GM19328 (cell line): ENCODE measurements at regions not wholly inside any gene's neighbourhood (a gene's known extent, or its start where the extent isn't known, plus 50 kb on each side); places are given as distances from the start of the nearest gene placed in this dataset.

Experiments used
- ATAC-seq: cut with Tn5 transposase; IDR thresholded peaks from one replicate; pipeline ENCODE4 v1.9.1; 2021; ENCODE audit warnings: mild to moderate bottlenecking, moderate library complexity; ENCODE audit not compliant: unreplicated experiment

- ATAC-seq: no peak
These were observed 76.0 kb downstream of the FAM124B start for GRCh38 chr2:224325941-224326340.

GRCh38 chr2:224324604-224325003 lies 77.3 kb downstream of the FAM124B start:
- no peak for ATAC-seq

DNA sequence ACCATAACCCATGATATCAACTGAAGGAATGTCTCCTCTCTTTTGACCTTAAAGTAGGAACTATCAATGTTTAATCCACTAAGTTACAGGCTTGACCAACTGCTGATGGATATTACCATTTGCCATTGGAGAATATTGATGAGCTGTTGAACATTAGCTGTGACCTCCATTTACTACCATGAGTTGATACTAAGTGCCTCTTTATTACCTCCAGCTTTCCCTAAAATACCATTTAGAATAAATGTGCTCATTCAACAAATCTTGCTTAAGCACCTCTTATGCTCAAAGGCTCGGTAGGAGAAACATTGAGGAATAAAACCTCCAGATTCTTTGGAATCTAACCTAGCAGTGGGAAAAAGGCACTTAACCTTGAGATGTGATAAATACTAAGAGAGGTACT lies 81.2 kb downstream of the FAM124B start:
- ATAC-seq: no peak

- ATAC-seq: no peak
These were observed 82.2 kb downstream of the FAM124B start for GRCh38 chr2:224319750-224320149.

DNA sequence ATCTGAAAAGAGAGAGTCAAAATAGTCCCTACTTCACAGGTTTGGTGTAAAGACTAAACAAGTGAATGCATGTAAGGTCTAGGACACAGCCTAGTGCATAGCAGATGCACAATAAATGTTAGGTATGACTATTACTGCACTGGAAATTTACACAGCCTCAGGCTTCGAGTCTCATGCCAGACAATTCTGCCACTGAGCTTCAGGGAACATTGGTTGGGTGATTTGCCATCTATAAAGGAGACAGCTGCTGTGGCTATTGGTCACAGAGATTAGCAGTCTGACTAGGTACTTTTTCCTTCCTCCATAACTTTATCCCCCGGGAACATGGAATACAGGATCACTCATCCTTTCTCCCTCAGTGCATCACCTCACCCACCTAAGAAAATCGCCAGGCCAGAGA lies 89.2 kb downstream of the FAM124B start:
- no peak for ATAC-seq

DNA sequence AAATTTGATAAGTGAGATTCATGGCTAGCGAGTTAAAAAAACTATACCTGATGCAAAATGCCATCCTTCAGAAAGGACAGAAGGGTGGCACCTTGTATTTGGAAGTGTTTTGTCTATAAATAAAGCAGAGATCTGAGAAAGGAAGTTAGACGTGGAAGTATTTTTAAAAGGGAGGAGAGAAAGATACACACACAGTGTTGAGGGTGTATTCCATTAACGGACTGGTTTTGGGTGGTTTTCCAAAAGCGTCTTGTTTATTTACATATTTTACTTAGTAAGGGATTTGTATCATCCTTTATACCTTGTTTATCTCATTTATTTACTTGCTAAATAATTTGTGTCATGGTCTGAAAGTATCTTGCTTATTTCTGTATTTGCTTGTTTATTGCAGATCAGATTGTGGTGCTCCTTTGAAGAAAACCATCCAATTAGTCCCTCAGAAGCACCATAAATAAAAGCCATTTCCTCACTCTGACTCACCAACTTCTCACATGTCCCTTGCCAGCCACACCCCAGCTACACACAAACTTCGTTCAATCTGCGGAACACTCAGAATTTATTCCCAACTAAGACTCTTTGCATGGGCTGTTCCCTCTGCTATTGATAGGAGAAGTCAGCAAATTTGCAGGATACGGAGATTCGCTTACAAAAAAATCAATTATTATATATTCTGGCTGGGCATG lies 90.8 kb downstream of the FAM124B start:
- no peak for ATAC-seq

GRCh38 chr2:224309176-224309575 lies 92.7 kb downstream of the FAM124B start:
- ATAC-seq: no peak

DNA sequence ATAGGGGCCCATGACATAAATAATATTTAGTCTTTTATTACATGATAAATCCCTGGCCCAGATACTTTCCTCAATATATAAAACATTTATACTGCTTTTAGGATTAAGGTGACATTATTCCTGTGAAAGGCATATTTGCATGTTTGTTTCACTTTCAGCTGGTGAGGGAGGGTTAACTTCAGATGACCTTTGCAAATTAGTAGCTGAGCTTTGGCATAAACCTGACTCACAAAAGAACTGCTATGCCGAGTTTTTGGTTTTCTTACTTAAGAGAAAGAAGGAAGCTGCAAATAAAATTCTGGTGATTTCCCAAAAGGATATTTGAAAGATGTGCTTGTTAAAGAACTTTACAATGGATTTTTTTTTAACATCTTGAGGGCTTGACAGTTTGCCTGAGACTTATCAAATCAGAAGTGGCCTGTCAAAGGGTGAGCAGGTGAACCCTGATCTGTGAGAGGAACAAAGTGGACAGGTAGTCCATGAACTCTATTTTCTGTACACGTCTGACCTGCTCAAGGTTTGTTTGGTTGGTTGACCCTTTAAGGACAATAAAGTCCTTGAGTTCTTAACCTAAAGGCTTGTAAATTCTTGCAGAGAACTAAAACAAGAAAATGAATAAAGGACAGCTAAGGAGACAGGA lies 93.5 kb downstream of the FAM124B start:
- peak; percentile 80 for ATAC-seq

DNA sequence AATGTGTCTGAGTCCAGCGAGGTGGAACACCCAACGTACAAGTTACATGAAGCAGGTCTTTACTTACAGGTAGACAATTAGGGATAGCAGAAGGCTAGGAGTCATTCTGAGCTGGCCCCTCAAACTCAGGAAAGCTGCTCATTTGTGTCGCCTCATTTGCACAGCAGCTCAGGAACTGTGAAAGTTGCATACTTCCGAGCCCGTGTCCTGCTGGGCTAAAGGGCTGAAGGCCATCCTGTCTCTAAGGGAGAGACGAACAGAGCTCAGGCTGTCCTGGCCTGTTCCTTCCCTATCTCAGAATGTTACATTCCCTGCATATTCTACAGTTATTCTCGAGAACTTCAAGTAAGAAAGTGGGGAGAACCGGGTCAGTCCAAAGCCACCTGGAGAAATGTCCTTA lies 99.0 kb downstream of the FAM124B start:
- ATAC-seq: no peak

DNA sequence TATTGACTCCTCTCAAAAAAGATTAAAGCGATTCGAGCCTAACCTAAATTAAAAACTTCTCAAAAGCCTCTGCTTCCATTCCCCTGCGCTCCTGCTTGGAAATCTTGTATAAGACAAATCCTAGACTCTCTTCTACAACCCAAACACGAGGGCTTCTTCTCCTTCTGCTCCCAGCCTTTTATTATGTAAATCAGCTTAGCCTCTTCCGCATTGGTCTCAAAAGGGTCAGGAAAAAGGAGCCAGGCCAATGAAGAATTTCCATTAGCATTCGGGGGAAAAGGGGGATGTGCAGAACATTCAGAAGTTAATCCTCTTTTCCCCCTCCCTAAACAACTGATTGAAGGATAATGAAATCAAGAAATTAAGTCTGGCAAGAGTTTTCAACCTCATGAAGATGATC lies 107.9 kb downstream of the FAM124B start:
- ATAC-seq: no peak

DNA sequence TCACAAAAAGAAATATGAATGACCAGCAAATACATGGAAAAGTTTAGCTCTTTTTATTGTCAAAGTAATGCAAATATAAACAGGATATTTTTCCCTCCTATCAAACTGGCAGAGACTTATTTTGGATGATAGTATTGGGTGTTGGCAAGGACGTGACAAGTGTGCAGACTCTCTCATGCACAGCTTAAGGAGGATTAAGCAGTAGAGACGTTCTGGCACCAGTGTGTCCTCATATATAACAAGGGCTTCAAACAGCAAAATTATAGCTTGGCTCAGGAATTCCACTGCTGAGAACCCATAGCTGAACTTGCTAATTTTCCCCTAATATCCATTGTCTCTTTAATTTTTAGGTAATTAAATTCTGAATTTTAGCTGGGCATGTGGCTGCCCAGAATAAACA lies 114.4 kb downstream of the FAM124B start:
- ATAC-seq: no peak

GRCh38 chr2:224286923-224287322 lies 115.0 kb downstream of the FAM124B start:
- ATAC-seq: no peak

DNA sequence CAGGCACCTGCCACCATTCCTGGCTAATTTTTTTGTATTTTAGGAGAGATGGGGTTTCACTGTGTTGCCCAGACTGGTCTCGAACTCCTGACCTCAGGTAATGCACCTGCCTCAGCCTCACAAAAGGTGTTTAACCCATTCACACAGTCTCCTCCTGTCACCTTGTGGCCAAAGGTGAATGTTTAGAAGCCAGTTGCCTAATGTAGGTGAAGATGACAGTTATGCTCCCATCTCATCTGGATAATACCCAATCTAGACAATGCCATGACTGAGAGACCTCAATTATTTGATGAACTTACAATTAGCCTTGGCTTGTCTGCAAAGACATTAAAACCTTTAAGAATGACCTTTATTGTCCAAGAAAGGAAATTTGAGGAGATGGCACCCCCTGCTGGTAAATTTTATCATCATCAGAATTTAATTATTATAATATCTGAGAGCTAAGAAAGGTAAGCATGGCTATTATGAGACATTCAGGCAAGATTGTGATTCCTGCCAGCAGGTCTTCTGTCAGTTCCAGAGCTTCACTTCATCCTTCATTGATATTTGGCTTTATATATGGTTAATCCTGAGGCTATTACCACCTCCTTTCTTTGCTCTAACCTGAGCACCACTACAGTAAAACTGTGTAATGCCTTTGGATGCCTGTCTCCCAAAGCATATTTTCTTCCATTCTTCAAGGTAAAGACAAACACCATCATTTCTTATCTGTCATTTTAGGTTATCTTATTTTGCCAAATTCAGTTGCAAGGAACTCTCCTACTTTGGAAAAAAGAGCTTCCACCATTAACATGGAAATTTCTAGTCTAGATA lies 117.6 kb downstream of the FAM124B start:
- no peak for ATAC-seq

DNA sequence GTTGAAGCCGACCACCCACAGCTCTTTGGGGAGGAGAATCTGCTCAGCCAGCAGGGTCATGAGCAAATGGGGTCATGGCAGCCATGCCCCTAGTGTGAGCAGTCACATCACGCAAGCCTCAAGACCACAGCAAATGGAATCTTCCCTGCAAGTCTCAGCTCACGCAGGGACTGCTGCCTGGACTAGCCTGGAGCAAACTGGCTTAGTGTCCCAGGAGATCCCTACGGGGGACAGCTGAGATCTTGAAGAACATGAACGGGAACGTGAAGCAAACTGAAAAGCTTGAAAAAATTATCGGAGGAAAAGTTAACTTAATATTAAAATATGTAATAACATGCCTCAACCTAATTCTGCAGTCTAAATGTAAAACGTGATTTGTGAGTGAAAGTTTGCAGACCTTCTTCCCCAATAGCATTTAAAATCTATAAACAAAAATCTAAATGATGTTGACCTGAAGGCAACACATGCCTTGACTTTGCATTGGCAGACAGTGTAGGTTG lies 118.4 kb downstream of the FAM124B start:
- no peak for ATAC-seq

GRCh38 chr2:224281374-224281773 lies 120.5 kb downstream of the FAM124B start:
- ATAC-seq: no peak

GRCh38 chr2:224278531-224278930 lies 123.4 kb downstream of the FAM124B start:
- ATAC-seq: no peak

- ATAC-seq: no peak
These were observed 125.7 kb downstream of the FAM124B start for GRCh38 chr2:224276251-224276650.

DNA sequence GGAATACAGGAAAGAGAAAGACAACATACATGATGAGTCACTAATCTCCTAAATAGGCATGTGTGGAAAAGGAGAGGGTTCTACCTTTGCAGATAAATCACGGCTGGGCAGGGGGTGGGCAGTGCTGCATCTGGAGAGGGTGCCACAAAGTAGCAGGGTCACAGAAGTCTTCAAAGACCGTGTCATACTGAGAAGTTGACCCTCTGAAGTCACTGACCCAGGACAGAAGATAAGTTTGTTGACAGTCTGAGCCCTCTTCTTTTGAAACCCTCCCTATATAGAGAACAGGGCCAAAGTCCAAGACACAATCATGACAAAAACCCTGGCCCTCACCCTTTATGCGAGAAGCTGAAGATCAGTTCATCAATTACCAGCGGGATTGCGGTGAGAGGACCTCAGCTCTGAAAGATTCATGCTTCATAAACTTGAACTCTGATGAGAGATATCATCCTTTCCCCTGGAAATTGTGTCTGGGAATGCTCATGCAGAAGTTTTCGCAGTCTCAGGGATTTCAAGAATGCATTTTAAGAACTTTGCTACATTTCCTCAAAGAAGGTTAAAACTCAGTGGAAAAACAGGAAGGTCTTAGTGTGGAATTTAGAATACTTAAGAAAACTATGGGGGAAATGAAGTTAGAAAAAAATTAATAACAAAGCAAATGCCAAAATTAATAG lies 129.5 kb downstream of the FAM124B start:
- no peak for ATAC-seq

- ATAC-seq: no peak
These were observed 130.2 kb downstream of the FAM124B start for GRCh38 chr2:224271617-224272236.

DNA sequence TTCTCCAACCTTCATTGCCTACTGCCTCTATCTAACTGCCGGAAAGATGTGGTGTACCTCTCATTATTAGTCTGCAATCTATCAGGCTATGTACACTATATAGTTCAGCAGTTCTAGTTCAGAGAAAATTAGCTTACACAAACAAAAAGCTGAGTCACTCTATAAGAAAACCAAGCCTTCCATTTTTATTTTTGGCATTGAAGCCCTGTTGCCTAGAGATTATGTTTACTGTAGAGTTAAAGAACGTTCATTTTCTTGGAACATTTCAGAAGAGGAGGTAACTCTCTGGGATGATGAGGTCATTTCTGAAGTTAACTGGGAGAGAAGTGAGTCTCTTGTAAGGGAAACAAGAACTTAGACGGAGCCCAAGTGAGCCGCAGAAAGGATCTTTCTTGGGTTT lies 133.5 kb downstream of the FAM124B start:
- ATAC-seq: no peak

- no peak for ATAC-seq
These were observed 137.6 kb downstream of the FAM124B start for GRCh38 chr2:224264259-224264658.
